Tibial artery (tissue), 4 donors: ENCODE measurements at regions not wholly inside any gene's neighbourhood (a gene's known extent, or its start where the extent isn't known, plus 50 kb on each side); places are given as distances from the start of the nearest gene placed in this dataset.

Experiments
- DNase-seq, 2 donors: peaks; one replicate each; pipeline ENCODE4 v3.0.0-alpha.2; 2019
- H3K27ac ChIP-seq, 2 donors: fragments of 200-600 bp; sonication (generic) in 1 of 2; 1 replicate in 1 of 2; 2 replicates in 1 of 2; pipeline ENCODE4 v1.5.1; 2018 to 2019; ENCODE audit warnings: mild to moderate bottlenecking in 1 of 2
- H3K27me3 ChIP-seq, 2 donors: fragments of 200-600 bp; sonication (generic) in 1 of 2; one replicate each; pipeline versions ENCODE4 v1.5.1 to v1.6.0; 2016 to 2019
- H3K36me3 ChIP-seq, 3 donors: fragments of 200-600 bp; sonication (generic) in 2 of 3; one replicate each; pipeline ENCODE4 v1.5.1; 2016 to 2019; ENCODE audit warnings: mild to moderate bottlenecking in 2 of 3
- H3K4me1 ChIP-seq, 4 donors: fragments of 200-600 bp; sonication (generic) in 2 of 4; 1 replicate in 3 of 4; 2 replicates in 1 of 4; pipeline ENCODE4 v1.5.1; 2016 to 2019
- H3K4me3 ChIP-seq, 2 donors: fragments of 200-600 bp; sonication (generic) in 1 of 2; 1 replicate in 1 of 2; 2 replicates in 1 of 2; pipeline ENCODE4 v1.5.1; 2018 to 2019; ENCODE audit warnings: mild to moderate bottlenecking in 2 of 2
- H3K9me3 ChIP-seq, 3 donors: fragments of 200-600 bp; sonication (generic) in 1 of 3; one replicate each; pipeline ENCODE4 v1.5.1; 2016 to 2019
- intact Hi-C: fragments of 100-400 bp; cut with DNase I; formaldehyde crosslinking; loops from one replicate; pipeline ENCODE4 v1.15.0; 2023; ENCODE audit warnings: low total_unique reads
- TF ChIP-seq, protein P1 (sequence below), 2 experiments: fragments of 200-600 bp in 1 of 2; fragments of 450-650 bp in 1 of 2; IDR thresholded peaks; one replicate each; pipeline ENCODE4 v1.5.1; 2017 to 2019; ENCODE audit warnings: antibody characterized with exemption in 2 of 2, mild to moderate bottlenecking in 1 of 2, moderate library complexity in 1 of 2

- DNase-seq, result no peak
- TF ChIP-seq, protein P1, sequence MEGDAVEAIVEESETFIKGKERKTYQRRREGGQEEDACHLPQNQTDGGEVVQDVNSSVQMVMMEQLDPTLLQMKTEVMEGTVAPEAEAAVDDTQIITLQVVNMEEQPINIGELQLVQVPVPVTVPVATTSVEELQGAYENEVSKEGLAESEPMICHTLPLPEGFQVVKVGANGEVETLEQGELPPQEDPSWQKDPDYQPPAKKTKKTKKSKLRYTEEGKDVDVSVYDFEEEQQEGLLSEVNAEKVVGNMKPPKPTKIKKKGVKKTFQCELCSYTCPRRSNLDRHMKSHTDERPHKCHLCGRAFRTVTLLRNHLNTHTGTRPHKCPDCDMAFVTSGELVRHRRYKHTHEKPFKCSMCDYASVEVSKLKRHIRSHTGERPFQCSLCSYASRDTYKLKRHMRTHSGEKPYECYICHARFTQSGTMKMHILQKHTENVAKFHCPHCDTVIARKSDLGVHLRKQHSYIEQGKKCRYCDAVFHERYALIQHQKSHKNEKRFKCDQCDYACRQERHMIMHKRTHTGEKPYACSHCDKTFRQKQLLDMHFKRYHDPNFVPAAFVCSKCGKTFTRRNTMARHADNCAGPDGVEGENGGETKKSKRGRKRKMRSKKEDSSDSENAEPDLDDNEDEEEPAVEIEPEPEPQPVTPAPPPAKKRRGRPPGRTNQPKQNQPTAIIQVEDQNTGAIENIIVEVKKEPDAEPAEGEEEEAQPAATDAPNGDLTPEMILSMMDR (IDR thresholded peaks at IDR 0.05), result no peak
- intact Hi-C loops, result no loop called here
- Histone ChIP-seq H3K36me3 (no peaks in the 10 kb centered on the region), H3K9me3 (peaks cover 0 to 6% (median 6%) of the 10 kb centered on the region in 3 donors), H3K4me3 (no peak overlapping the region), H3K27me3 (no peaks in the 10 kb centered on the region), H3K27ac (no peak overlapping the region), H3K4me1 (no peaks in the 10 kb centered on the region)
Measured at GRCh38 chr14:44669496-44669895, 162.4 kb upstream of the FSCB start.

- H3K27ac ChIP-seq, result no peak overlapping the region
- no peaks in the 10 kb centered on the region for H3K27me3 ChIP-seq
- no peaks in the 10 kb centered on the region for H3K9me3 ChIP-seq
- TF ChIP-seq, protein P1 (IDR thresholded peaks at IDR 0.05), result no peak
- no peak for DNase-seq
- no peaks in the 10 kb centered on the region for H3K36me3 ChIP-seq
- H3K4me3 ChIP-seq, result no peak overlapping the region
- intact Hi-C loops, result no loop called here
- no peaks in the 10 kb centered on the region for H3K4me1 ChIP-seq
Measured at GRCh38 chr14:44663136-44663535, 156.1 kb upstream of the FSCB start.

DNA sequence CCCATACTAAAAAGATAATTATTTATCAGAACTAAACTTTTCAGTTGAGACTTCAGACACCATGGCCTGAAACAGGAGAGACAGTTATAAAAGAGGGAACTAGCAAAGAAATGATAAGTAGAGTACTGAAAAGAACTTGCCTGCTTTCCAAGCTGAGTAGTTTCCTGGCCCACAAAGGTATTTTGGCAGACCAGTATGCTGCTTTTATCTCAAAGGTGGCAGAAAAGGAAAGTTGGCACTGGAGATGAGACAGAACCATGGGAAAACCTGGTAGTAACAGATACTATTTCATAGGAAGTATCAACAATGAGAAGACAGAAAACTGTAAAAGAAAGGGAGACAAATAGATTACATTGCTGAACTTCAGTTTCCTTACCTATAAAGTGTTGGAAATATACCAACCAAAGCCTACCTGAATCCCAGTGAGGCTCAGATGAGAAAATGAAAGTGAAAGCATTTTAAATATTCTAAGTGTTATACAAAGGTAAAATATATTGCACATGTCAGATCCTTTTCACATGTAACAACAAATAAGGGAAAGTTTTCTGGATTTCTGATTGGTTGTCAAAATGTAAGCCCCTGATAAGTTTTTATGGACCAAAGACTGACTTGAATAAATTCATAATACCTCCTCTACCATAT is 155.3 kb upstream of the FSCB start:
- Histone ChIP-seq H3K4me3 (no peak overlapping the region), H3K4me1 (no peaks in the 10 kb centered on the region), H3K9me3 (no peaks in the 10 kb centered on the region), H3K36me3 (no peaks in the 10 kb centered on the region), H3K27me3 (no peaks in the 10 kb centered on the region), H3K27ac (no peak overlapping the region)
- intact Hi-C loops, result no loop called here
- TF ChIP-seq, protein P1 (IDR thresholded peaks at IDR 0.05), result no peak
- DNase-seq, result no peak

GRCh38 chr14:44658389-44658696 is 151.3 kb upstream of the FSCB start:
- intact Hi-C loops, result no loop called here

GRCh38 chr14:44657696-44658388 is 150.8 kb upstream of the FSCB start:
- Histone ChIP-seq H3K27ac (no peak overlapping the region), H3K9me3 (no peaks in the 10 kb centered on the region), H3K4me1 (no peaks in the 10 kb centered on the region), H3K27me3 (no peaks in the 10 kb centered on the region), H3K36me3 (no peaks in the 10 kb centered on the region), H3K4me3 (no peak overlapping the region)
- TF ChIP-seq, protein P1 (IDR thresholded peaks at IDR 0.05), result no peak
- intact Hi-C loops, result no loop called here
- no peak for DNase-seq

More at GRCh38 chr14:44658389-44658696, 151.3 kb upstream of the FSCB start:
- no peaks in the 10 kb centered on the region for H3K9me3 ChIP-seq
- TF ChIP-seq, protein P1 (IDR thresholded peaks at IDR 0.05), result no peak
- H3K36me3 ChIP-seq, result no peaks in the 10 kb centered on the region
- DNase-seq, result no peak
- H3K4me3 ChIP-seq, result no peak overlapping the region
- no peaks in the 10 kb centered on the region for H3K27me3 ChIP-seq
- no peak overlapping the region for H3K27ac ChIP-seq
- H3K4me1 ChIP-seq, result no peaks in the 10 kb centered on the region
